Neural progenitor cell (in vitro differentiated cells): ENCODE measurements at regions not wholly inside any gene's neighbourhood (a gene's known extent, or its start where the extent isn't known, plus 50 kb on each side); places are given as distances from the start of the nearest gene placed in this dataset.

Source experiments
- EZH2 ChIP-seq: fragments of 200-600 bp; sonication (generic); IDR thresholded peaks from 2 replicates; pipeline ENCODE4 v1.6.1; 2017; ENCODE audit warnings: antibody characterized with exemption, mild to moderate bottlenecking, moderate library complexity
- EZH2phosphoT487 ChIP-seq: fragments of 200-600 bp; sonication (generic); IDR thresholded peaks from 2 replicates; pipeline ENCODE4 v1.6.1; 2017; ENCODE audit warnings: antibody characterized with exemption
- TF ChIP-seq, protein P1 (sequence below): fragments of 200-600 bp; sonication (generic); IDR thresholded peaks from 2 replicates; pipeline ENCODE4 v1.5.1; 2017; ENCODE audit warnings: antibody characterized with exemption, mild to moderate bottlenecking

DNA sequence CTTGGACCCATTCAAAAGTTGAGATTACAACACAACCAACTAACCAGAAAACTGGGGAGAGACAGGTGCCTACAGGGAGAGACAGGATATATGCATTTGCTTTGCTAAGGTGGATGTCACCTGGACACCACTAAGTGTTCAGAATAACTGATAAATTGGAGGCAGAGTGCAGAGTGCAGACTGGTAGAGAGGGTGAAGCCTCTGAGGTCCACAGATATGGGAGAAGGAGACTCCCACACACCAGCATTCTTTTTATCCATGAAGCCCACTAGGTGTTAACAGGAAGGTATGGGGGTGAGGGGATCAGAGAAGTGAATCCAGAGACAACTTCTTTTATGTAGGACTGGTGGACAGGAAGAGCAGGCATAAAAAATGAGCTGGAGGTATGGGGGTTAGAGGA, 1310.0 kb upstream of the ZEB2 start:
- TF ChIP-seq, protein P1, sequence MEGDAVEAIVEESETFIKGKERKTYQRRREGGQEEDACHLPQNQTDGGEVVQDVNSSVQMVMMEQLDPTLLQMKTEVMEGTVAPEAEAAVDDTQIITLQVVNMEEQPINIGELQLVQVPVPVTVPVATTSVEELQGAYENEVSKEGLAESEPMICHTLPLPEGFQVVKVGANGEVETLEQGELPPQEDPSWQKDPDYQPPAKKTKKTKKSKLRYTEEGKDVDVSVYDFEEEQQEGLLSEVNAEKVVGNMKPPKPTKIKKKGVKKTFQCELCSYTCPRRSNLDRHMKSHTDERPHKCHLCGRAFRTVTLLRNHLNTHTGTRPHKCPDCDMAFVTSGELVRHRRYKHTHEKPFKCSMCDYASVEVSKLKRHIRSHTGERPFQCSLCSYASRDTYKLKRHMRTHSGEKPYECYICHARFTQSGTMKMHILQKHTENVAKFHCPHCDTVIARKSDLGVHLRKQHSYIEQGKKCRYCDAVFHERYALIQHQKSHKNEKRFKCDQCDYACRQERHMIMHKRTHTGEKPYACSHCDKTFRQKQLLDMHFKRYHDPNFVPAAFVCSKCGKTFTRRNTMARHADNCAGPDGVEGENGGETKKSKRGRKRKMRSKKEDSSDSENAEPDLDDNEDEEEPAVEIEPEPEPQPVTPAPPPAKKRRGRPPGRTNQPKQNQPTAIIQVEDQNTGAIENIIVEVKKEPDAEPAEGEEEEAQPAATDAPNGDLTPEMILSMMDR = no peak
- TF ChIP-seq EZH2 = no peak
- no peak for TF ChIP-seq EZH2phosphoT487
